ENCODE measurements at regions not wholly inside any gene's neighbourhood (a gene's known extent, or its start where the extent isn't known, plus 50 kb on each side); places are given as distances from the start of the nearest gene placed in this dataset.

- no peak for DNase-seq (ENCODE audit: low read depth, low spot score)
- Histone ChIP-seq H3K79me2 (ENCODE audit: control insufficient read depth, insufficient read depth, low read length) (no peaks in the 10 kb centered on the region), H3K9me1 (replicated peaks; ENCODE audit: control insufficient read depth, extremely low read depth, insufficient read depth, low read length) (no peaks in the 10 kb centered on the region), H3K27me3 (ENCODE audit: control insufficient read depth in 2 of 2, insufficient read depth in 2 of 2, low read length in 2 of 2) (no peaks in the 10 kb centered on the region), H4K20me1 (replicated peaks; ENCODE audit: control insufficient read depth, extremely low read depth, insufficient read depth, low read length) (no peaks in the 10 kb centered on the region), H3K36me3 (ENCODE audit: control insufficient read depth in 2 of 2, extremely low read depth in 1 of 2, insufficient read depth in 2 of 2, low read length in 2 of 2) (no peaks in the 10 kb centered on the region), H3K4me3 (replicated peaks in 1 of 3; ENCODE audit: insufficient read depth in 1 of 3, low read depth in 1 of 3, low read length in 3 of 3) (no peak overlapping the region), H3K9me3 (replicated peaks; ENCODE audit: control insufficient read depth, insufficient read depth, low read length) (no peaks in the 10 kb centered on the region), H3K9ac (replicated peaks; ENCODE audit: extremely low read depth, insufficient read depth, low read length) (no peak overlapping the region), H2AFZ (ENCODE audit: low read depth, low read length) (no peak overlapping the region), H3K4me2 (ENCODE audit: insufficient read depth, low read length) (no peak overlapping the region), H3K4me1 (ENCODE audit: control insufficient read depth, extremely low read depth, insufficient read depth, low read length) (no peaks in the 10 kb centered on the region), H3K27ac (ENCODE audit: insufficient read depth, low read depth, low read length) (no peak overlapping the region)
- FAIRE-seq = no peak
- CTCF ChIA-PET = interaction anchor here (0.6 kb wide), 1 partner anchor 291 kb away, joined by 3 read pairs; no protein-coding TSS in a partner anchor
- POLR2A ChIA-PET = no interaction called here
- TF ChIP-seq GATA2 (IDR thresholded peaks at IDR 0.05; ENCODE audit: insufficient read depth, insufficient read length, low read depth, low read length) (no peak), MYC (IDR thresholded peaks at IDR 0.05; ENCODE audit: low read depth, low read length) (no peak), EZH2 (IDR thresholded peaks at IDR 0.05; ENCODE audit: borderline replicate concordance, low read depth, low read length, severe bottlenecking) (no peak), POLR2AphosphoS5 (IDR thresholded peaks at IDR 0.05; ENCODE audit: insufficient read depth, low read depth, low read length) (no peak), JUN (IDR thresholded peaks at IDR 0.05; ENCODE audit: borderline replicate concordance, insufficient read depth, insufficient read length, low read depth) (no peak), POLR2A (IDR thresholded peaks at IDR 0.05; ENCODE audit: low read depth, low read length) (no peak), FOS (IDR thresholded peaks at IDR 0.05; ENCODE audit: borderline replicate concordance, insufficient read depth, low read length) (no peak)
- TF ChIP-seq, protein P1, sequence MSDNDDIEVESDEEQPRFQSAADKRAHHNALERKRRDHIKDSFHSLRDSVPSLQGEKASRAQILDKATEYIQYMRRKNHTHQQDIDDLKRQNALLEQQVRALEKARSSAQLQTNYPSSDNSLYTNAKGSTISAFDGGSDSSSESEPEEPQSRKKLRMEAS (IDR thresholded peaks at IDR 0.05; ENCODE audit: insufficient read depth, insufficient read length) = no peak
- TF ChIP-seq, protein P2, sequence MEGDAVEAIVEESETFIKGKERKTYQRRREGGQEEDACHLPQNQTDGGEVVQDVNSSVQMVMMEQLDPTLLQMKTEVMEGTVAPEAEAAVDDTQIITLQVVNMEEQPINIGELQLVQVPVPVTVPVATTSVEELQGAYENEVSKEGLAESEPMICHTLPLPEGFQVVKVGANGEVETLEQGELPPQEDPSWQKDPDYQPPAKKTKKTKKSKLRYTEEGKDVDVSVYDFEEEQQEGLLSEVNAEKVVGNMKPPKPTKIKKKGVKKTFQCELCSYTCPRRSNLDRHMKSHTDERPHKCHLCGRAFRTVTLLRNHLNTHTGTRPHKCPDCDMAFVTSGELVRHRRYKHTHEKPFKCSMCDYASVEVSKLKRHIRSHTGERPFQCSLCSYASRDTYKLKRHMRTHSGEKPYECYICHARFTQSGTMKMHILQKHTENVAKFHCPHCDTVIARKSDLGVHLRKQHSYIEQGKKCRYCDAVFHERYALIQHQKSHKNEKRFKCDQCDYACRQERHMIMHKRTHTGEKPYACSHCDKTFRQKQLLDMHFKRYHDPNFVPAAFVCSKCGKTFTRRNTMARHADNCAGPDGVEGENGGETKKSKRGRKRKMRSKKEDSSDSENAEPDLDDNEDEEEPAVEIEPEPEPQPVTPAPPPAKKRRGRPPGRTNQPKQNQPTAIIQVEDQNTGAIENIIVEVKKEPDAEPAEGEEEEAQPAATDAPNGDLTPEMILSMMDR (IDR thresholded peaks at IDR 0.05; ENCODE audit: extremely low read depth in 1 of 2, insufficient read depth in 1 of 2, low read depth in 1 of 2, low read length in 2 of 2) = no peak
- no TSS peak for BruUV-seq (replicated peaks)
- intact Hi-C loops (cut with micrococcal nuclease) = no loop called here
- dilution Hi-C loops (cut with MboI; ENCODE audit: extremely low pct_ligation_motif_present, low sequenced_read_pairs) = no loop called here
Measured at GRCh38 chr4:144362366-144362765, 221.8 kb upstream of the GYPA start.

Data from endothelial cell of umbilical vein (primary cell).